ENCODE measurements at regions not wholly inside any gene's neighbourhood (a gene's known extent, or its start where the extent isn't known, plus 50 kb on each side); places are given as distances from the start of the nearest gene placed in this dataset.

GRCh38 chr22:27216444-27216843 lies 559.1 kb downstream of the MIAT start:
- DNase-seq (no peak), ATAC-seq (no peak)
- Histone ChIP-seq H3K4me3 (no peak overlapping the region), H3K27me3 (peaks cover 0 to 17% (median 4%) of the 10 kb centered on the region in 3 donors), H3K9me3 (no peaks in the 10 kb centered on the region), H3K27ac (no peak overlapping the region), H3K4me1 (no peaks in the 10 kb centered on the region), H3K36me3 (no peaks in the 10 kb centered on the region)
- in situ Hi-C loops (cut with MboI; ENCODE audit: low sequenced_read_pairs in 4 of 4) (no loop called here), intact Hi-C loops (cut with DNase I; ENCODE audit: low total_unique reads) (no loop called here)
- TF ChIP-seq CTCF (IDR thresholded peaks at IDR 0.05 in 4 of 5, conservative IDR thresholded peaks at IDR 0.05 in 1 of 5) (no peak), POLR2A (IDR thresholded peaks at IDR 0.05) (no peak)

- DNase-seq (no peak), ATAC-seq (no peak)
- H3K36me3 ChIP-seq, result no peaks in the 10 kb centered on the region
- no peaks in the 10 kb centered on the region for H3K9me3 ChIP-seq
- no peaks in the 10 kb centered on the region for H3K4me1 ChIP-seq
- intact Hi-C loops (cut with DNase I; ENCODE audit: low total_unique reads), result no loop called here
- in situ Hi-C loops (cut with MboI; ENCODE audit: low sequenced_read_pairs in 4 of 4), result no loop called here
- H3K27ac ChIP-seq, result no peak overlapping the region
- peaks cover 0 to 17% (median 1%) of the 10 kb centered on the region in 3 donors for H3K27me3 ChIP-seq
- no peak for TF ChIP-seq POLR2A (IDR thresholded peaks at IDR 0.05)
- no peak for TF ChIP-seq CTCF (IDR thresholded peaks at IDR 0.05 in 4 of 5, conservative IDR thresholded peaks at IDR 0.05 in 1 of 5)
- no peak overlapping the region for H3K4me3 ChIP-seq
These were observed 559.8 kb downstream of the MIAT start for GRCh38 chr22:27217154-27217553.

GRCh38 chr22:27218012-27218920 lies 560.9 kb downstream of the MIAT start:
- intact Hi-C loops (cut with DNase I; ENCODE audit: low total_unique reads) (no loop called here), in situ Hi-C loops (cut with MboI; ENCODE audit: low sequenced_read_pairs in 4 of 4) (no loop called here)
- ATAC-seq (peak in 1 of 2 donors; percentile 45), DNase-seq (peak in 1 of 2 donors; percentile 24)
- no peak overlapping the region for H3K27ac ChIP-seq
- H3K9me3 ChIP-seq, result no peaks in the 10 kb centered on the region
- H3K27me3 ChIP-seq, result peaks cover 0 to 17% (median 0%) of the 10 kb centered on the region in 3 donors
- no peaks in the 10 kb centered on the region for H3K36me3 ChIP-seq
- TF ChIP-seq POLR2A (IDR thresholded peaks at IDR 0.05), result no peak
- TF ChIP-seq CTCF (IDR thresholded peaks at IDR 0.05 in 4 of 5, conservative IDR thresholded peaks at IDR 0.05 in 1 of 5), result no peak
- H3K4me1 ChIP-seq, result no peaks in the 10 kb centered on the region
- H3K4me3 ChIP-seq, result no peak overlapping the region

- no peak for TF ChIP-seq CTCF (IDR thresholded peaks at IDR 0.05 in 4 of 5, conservative IDR thresholded peaks at IDR 0.05 in 1 of 5)
- TF ChIP-seq POLR2A (IDR thresholded peaks at IDR 0.05), result no peak
- Histone ChIP-seq H3K4me1 (no peaks in the 10 kb centered on the region), H3K27me3 (peaks cover 0 to 17% (median 0%) of the 10 kb centered on the region in 3 donors), H3K9me3 (no peaks in the 10 kb centered on the region), H3K36me3 (no peaks in the 10 kb centered on the region), H3K27ac (no peak overlapping the region), H3K4me3 (no peak overlapping the region)
- DNase-seq (no peak), ATAC-seq (no peak)
- intact Hi-C loops (cut with DNase I; ENCODE audit: low total_unique reads), result no loop called here
- in situ Hi-C loops (cut with MboI; ENCODE audit: low sequenced_read_pairs in 4 of 4), result no loop called here
These were observed 561.6 kb downstream of the MIAT start for GRCh38 chr22:27219036-27219435.

Data from gastrocnemius medialis (tissue), 4 donors.